ENCODE measurements at regions not wholly inside any gene's neighbourhood (a gene's known extent, or its start where the extent isn't known, plus 50 kb on each side); places are given as distances from the start of the nearest gene placed in this dataset.

DNA sequence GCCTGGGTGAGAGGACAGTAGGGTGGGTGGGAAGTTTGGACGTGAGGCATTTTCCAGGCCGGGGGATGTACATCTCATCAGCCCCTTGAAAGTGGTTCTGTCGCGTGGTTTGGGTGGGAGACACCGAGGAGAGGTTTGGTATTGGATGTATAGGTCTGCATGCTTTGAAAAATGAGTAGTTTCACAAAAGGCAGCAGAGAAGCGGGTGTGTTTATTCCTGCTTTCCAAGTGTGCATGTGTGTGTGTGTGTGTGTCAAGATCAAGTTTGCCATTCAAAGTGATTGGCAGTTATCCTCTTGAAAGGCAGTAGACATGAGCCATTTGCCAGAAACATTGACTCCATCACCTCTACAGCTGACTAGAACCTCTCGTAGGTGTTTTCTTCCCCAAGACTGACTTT, 423.1 kb upstream of the POU3F3 start:
- no peak overlapping the region for H3K4me3 ChIP-seq (ENCODE audit: low read length)
- whole genome bisulfite sequencing (ENCODE audit: insufficient coverage, low lambda C conversion rate), result no CpG with 5 or more reads among the region's 7 CpGs
- no peaks in the 10 kb centered on the region for H3K4me1 ChIP-seq (ENCODE audit: control insufficient read depth, insufficient read depth, low read length)
- H3K27ac ChIP-seq (ENCODE audit: low read length), result no peak overlapping the region
- no peaks in the 10 kb centered on the region for H3K9me3 ChIP-seq (ENCODE audit: control insufficient read depth, low read depth, low read length)
- H3K27me3 ChIP-seq (ENCODE audit: control insufficient read depth, insufficient read depth, low read length), result no peaks in the 10 kb centered on the region
- no peaks in the 10 kb centered on the region for H3K36me3 ChIP-seq (ENCODE audit: control insufficient read depth, insufficient read depth, low read length)
- no peak for DNase-seq

GRCh38 chr2:104431701-104432121, 422.2 kb upstream of the POU3F3 start:
- Histone ChIP-seq H3K9me3 (ENCODE audit: control insufficient read depth, low read depth, low read length) (no peaks in the 10 kb centered on the region), H3K4me1 (ENCODE audit: control insufficient read depth, insufficient read depth, low read length) (no peaks in the 10 kb centered on the region), H3K36me3 (ENCODE audit: control insufficient read depth, insufficient read depth, low read length) (no peaks in the 10 kb centered on the region), H3K27me3 (ENCODE audit: control insufficient read depth, insufficient read depth, low read length) (no peaks in the 10 kb centered on the region), H3K4me3 (ENCODE audit: low read length) (no peak overlapping the region), H3K27ac (ENCODE audit: low read length) (no peak overlapping the region)
- 100% methylated on average over 1 of the region's 7 CpGs for WGBS (ENCODE audit: insufficient coverage, low lambda C conversion rate)
- DNase-seq, result no peak

- DNase-seq, result no peak
- no peaks in the 10 kb centered on the region for H3K4me1 ChIP-seq (ENCODE audit: control insufficient read depth, insufficient read depth, low read length)
- no peaks in the 10 kb centered on the region for H3K36me3 ChIP-seq (ENCODE audit: control insufficient read depth, insufficient read depth, low read length)
- no peaks in the 10 kb centered on the region for H3K9me3 ChIP-seq (ENCODE audit: control insufficient read depth, low read depth, low read length)
- WGBS (ENCODE audit: insufficient coverage, low lambda C conversion rate), result 93% methylated on average over 2 of the region's 5 CpGs
- H3K4me3 ChIP-seq (ENCODE audit: low read length), result no peak overlapping the region
- H3K27me3 ChIP-seq (ENCODE audit: control insufficient read depth, insufficient read depth, low read length), result no peaks in the 10 kb centered on the region
- H3K27ac ChIP-seq (ENCODE audit: low read length), result no peak overlapping the region
Observed at GRCh38 chr2:104432401-104432800, 421.5 kb upstream of the POU3F3 start.

DNA sequence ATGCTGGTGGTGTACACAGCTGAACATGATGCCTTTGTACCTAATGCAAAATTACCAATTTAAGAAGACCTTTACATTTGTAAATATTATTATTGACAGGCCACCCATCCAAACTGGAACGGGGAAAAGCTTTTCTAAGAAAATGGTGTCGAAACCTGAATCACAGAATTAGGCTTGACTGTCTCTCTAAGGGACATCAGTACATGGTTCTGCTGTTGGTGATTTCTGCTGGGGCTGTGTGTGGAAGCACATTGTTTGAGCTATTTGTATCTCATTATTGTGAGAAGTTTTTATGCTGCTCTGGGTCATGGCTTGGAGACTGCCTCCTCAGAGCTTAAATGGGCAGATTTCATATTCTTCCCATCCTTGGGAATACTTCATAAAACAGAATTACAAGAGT, 420.9 kb upstream of the POU3F3 start:
- H3K9me3 ChIP-seq (ENCODE audit: control insufficient read depth, low read depth, low read length), result no peaks in the 10 kb centered on the region
- no peak overlapping the region for H3K27ac ChIP-seq (ENCODE audit: low read length)
- no peak overlapping the region for H3K4me3 ChIP-seq (ENCODE audit: low read length)
- no peaks in the 10 kb centered on the region for H3K36me3 ChIP-seq (ENCODE audit: control insufficient read depth, insufficient read depth, low read length)
- H3K27me3 ChIP-seq (ENCODE audit: control insufficient read depth, insufficient read depth, low read length), result no peaks in the 10 kb centered on the region
- H3K4me1 ChIP-seq (ENCODE audit: control insufficient read depth, insufficient read depth, low read length), result no peaks in the 10 kb centered on the region
- WGBS (ENCODE audit: insufficient coverage, low lambda C conversion rate), result no CpG with 5 or more reads among the region's 2 CpGs
- no peak for DNase-seq

DNA sequence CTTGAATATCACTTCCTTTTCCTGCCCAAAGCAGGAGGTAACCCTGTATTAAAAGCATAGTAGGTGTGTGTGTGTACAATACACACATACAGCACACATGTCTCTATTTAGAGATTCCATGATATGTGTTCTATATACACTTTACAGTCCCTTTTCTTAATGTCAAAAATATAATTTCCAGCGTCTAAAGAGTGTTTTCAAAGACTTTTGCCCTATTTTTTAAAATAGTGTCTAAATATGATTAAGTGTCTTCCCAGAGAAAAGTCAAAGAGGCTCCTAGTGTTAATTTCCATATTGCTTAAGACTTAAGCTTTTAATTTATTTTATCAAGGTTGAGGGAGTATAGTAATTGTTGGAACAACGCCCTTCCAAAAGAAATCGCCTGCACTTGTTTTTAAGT, 420.3 kb upstream of the POU3F3 start:
- DNase-seq, result no peak
- H3K4me3 ChIP-seq (ENCODE audit: low read length), result no peak overlapping the region
- H3K9me3 ChIP-seq (ENCODE audit: control insufficient read depth, low read depth, low read length), result no peaks in the 10 kb centered on the region
- no peaks in the 10 kb centered on the region for H3K27me3 ChIP-seq (ENCODE audit: control insufficient read depth, insufficient read depth, low read length)
- WGBS (ENCODE audit: insufficient coverage, low lambda C conversion rate), result 100% methylated on average over 3 of the region's 3 CpGs
- H3K36me3 ChIP-seq (ENCODE audit: control insufficient read depth, insufficient read depth, low read length), result no peaks in the 10 kb centered on the region
- H3K27ac ChIP-seq (ENCODE audit: low read length), result no peak overlapping the region
- H3K4me1 ChIP-seq (ENCODE audit: control insufficient read depth, insufficient read depth, low read length), result no peaks in the 10 kb centered on the region

DNA sequence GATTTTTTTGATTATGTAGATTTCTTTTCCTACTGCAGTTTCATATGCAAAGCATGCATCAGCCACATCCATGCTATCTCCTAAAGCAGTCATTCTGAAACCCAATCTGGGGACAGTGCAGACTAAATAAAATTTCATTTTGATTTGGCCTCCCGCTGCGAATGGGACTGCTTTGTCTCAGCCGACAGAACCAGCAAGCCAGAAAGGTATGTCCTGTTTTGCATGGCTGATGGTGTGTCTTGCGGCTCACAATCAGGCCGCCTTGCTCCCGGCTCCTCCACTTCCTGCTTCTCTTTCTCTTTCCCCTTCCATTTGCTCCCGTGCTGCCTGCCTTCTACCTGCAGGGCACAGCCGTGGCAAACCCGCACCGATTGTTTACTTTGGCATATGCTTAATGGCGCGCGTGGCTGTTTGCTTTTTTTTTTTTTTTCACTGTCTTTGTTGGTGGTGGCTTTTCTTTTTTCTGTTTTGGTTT, 419.6 kb upstream of the POU3F3 start:
- no peaks in the 10 kb centered on the region for H3K4me1 ChIP-seq (ENCODE audit: control insufficient read depth, insufficient read depth, low read length)
- no peaks in the 10 kb centered on the region for H3K27me3 ChIP-seq (ENCODE audit: control insufficient read depth, insufficient read depth, low read length)
- H3K36me3 ChIP-seq (ENCODE audit: control insufficient read depth, insufficient read depth, low read length), result no peaks in the 10 kb centered on the region
- peak in 1 of 2 donors; percentile 55 for DNase-seq
- no peak overlapping the region for H3K27ac ChIP-seq (ENCODE audit: low read length)
- no peaks in the 10 kb centered on the region for H3K9me3 ChIP-seq (ENCODE audit: control insufficient read depth, low read depth, low read length)
- WGBS (ENCODE audit: insufficient coverage, low lambda C conversion rate), result no CpG with 5 or more reads among the region's 13 CpGs
- peak overlapping the region; percentile 27 for H3K4me3 ChIP-seq (ENCODE audit: low read length)

- Histone ChIP-seq H3K27me3 (ENCODE audit: control insufficient read depth, insufficient read depth, low read length) (no peaks in the 10 kb centered on the region), H3K4me1 (ENCODE audit: control insufficient read depth, insufficient read depth, low read length) (no peaks in the 10 kb centered on the region), H3K36me3 (ENCODE audit: control insufficient read depth, insufficient read depth, low read length) (no peaks in the 10 kb centered on the region), H3K9me3 (ENCODE audit: control insufficient read depth, low read depth, low read length) (no peaks in the 10 kb centered on the region), H3K27ac (ENCODE audit: low read length) (no peak overlapping the region), H3K4me3 (ENCODE audit: low read length) (no peak overlapping the region)
- DNase-seq, result no peak
- WGBS (ENCODE audit: insufficient coverage, low lambda C conversion rate), result no CpG with 5 or more reads among the region's 3 CpGs
Observed at GRCh38 chr2:104434966-104435365, 418.9 kb upstream of the POU3F3 start.

DNA sequence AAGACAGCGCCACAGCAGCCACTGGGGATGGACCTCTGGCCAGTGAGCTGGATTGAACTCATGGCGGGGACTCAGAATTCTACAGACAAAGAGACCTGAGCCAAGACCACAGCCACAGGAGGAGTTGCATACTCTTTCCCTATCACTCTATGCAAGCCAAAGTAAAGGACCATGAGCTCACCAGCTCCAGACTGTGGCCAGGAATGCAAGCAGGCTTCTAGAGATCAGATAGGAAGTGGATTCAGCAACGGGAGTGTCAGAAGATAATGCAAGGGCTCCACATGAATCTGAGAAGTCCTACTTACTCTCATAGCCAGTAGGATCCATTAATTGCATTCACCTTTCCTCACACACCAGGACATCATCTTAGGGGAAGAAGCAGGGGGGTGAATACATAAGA, 415.4 kb upstream of the POU3F3 start:
- WGBS (ENCODE audit: insufficient coverage, low lambda C conversion rate), result no CpG with 5 or more reads among the region's 3 CpGs
- no peaks in the 10 kb centered on the region for H3K27me3 ChIP-seq (ENCODE audit: control insufficient read depth, insufficient read depth, low read length)
- no peaks in the 10 kb centered on the region for H3K4me1 ChIP-seq (ENCODE audit: control insufficient read depth, insufficient read depth, low read length)
- DNase-seq, result no peak
- H3K27ac ChIP-seq (ENCODE audit: low read length), result no peak overlapping the region
- no peaks in the 10 kb centered on the region for H3K9me3 ChIP-seq (ENCODE audit: control insufficient read depth, low read depth, low read length)
- no peaks in the 10 kb centered on the region for H3K36me3 ChIP-seq (ENCODE audit: control insufficient read depth, insufficient read depth, low read length)
- H3K4me3 ChIP-seq (ENCODE audit: low read length), result no peak overlapping the region

GRCh38 chr2:104443145-104443544, 410.8 kb upstream of the POU3F3 start:
- H3K4me1 ChIP-seq (ENCODE audit: control insufficient read depth, insufficient read depth, low read length), result no peaks in the 10 kb centered on the region
- H3K9me3 ChIP-seq (ENCODE audit: control insufficient read depth, low read depth, low read length), result no peaks in the 10 kb centered on the region
- no peak overlapping the region for H3K4me3 ChIP-seq (ENCODE audit: low read length)
- no peaks in the 10 kb centered on the region for H3K27me3 ChIP-seq (ENCODE audit: control insufficient read depth, insufficient read depth, low read length)
- H3K27ac ChIP-seq (ENCODE audit: low read length), result no peak overlapping the region
- H3K36me3 ChIP-seq (ENCODE audit: control insufficient read depth, insufficient read depth, low read length), result no peaks in the 10 kb centered on the region
- DNase-seq, result no peak
- no CpG with 5 or more reads among the region's 5 CpGs for WGBS (ENCODE audit: insufficient coverage, low lambda C conversion rate)

GRCh38 chr2:104444392-104444791, 409.5 kb upstream of the POU3F3 start:
- Histone ChIP-seq H3K27me3 (ENCODE audit: control insufficient read depth, insufficient read depth, low read length) (no peaks in the 10 kb centered on the region), H3K4me1 (ENCODE audit: control insufficient read depth, insufficient read depth, low read length) (no peaks in the 10 kb centered on the region), H3K4me3 (ENCODE audit: low read length) (no peak overlapping the region), H3K9me3 (ENCODE audit: control insufficient read depth, low read depth, low read length) (no peaks in the 10 kb centered on the region), H3K27ac (ENCODE audit: low read length) (no peak overlapping the region), H3K36me3 (ENCODE audit: control insufficient read depth, insufficient read depth, low read length) (no peaks in the 10 kb centered on the region)
- DNase-seq, result no peak
- no CpG with 5 or more reads among the region's 4 CpGs for WGBS (ENCODE audit: insufficient coverage, low lambda C conversion rate)

- Histone ChIP-seq H3K4me1 (ENCODE audit: control insufficient read depth, insufficient read depth, low read length) (no peaks in the 10 kb centered on the region), H3K4me3 (ENCODE audit: low read length) (no peak overlapping the region), H3K9me3 (ENCODE audit: control insufficient read depth, low read depth, low read length) (no peaks in the 10 kb centered on the region), H3K27ac (ENCODE audit: low read length) (no peak overlapping the region), H3K27me3 (ENCODE audit: control insufficient read depth, insufficient read depth, low read length) (no peaks in the 10 kb centered on the region), H3K36me3 (ENCODE audit: control insufficient read depth, insufficient read depth, low read length) (no peaks in the 10 kb centered on the region)
- WGBS (ENCODE audit: insufficient coverage, low lambda C conversion rate), result no CpG with 5 or more reads among the region's 3 CpGs
- no peak for DNase-seq
Observed at GRCh38 chr2:104444889-104445288, 409.0 kb upstream of the POU3F3 start.
